ENCODE measurements at regions not wholly inside any gene's neighbourhood (a gene's known extent, or its start where the extent isn't known, plus 50 kb on each side); places are given as distances from the start of the nearest gene placed in this dataset.

GRCh38 chr1:47565092-47565491 is 127.2 kb downstream of the FOXD2 start:
- TF ChIP-seq, protein P1, sequence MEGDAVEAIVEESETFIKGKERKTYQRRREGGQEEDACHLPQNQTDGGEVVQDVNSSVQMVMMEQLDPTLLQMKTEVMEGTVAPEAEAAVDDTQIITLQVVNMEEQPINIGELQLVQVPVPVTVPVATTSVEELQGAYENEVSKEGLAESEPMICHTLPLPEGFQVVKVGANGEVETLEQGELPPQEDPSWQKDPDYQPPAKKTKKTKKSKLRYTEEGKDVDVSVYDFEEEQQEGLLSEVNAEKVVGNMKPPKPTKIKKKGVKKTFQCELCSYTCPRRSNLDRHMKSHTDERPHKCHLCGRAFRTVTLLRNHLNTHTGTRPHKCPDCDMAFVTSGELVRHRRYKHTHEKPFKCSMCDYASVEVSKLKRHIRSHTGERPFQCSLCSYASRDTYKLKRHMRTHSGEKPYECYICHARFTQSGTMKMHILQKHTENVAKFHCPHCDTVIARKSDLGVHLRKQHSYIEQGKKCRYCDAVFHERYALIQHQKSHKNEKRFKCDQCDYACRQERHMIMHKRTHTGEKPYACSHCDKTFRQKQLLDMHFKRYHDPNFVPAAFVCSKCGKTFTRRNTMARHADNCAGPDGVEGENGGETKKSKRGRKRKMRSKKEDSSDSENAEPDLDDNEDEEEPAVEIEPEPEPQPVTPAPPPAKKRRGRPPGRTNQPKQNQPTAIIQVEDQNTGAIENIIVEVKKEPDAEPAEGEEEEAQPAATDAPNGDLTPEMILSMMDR (IDR thresholded peaks at IDR 0.05; ENCODE audit: insufficient read depth, low read length): no peak
- TF ChIP-seq POLR2AphosphoS5 (IDR thresholded peaks at IDR 0.05; ENCODE audit: low read depth) (no peak), REST (IDR thresholded peaks at IDR 0.05; ENCODE audit: insufficient replicate concordance, low read depth) (no peak), GABPA (IDR thresholded peaks at IDR 0.05; ENCODE audit: low read depth) (no peak)
